Heart right ventricle (tissue), 16 donors: ENCODE measurements at regions not wholly inside any gene's neighbourhood (a gene's known extent, or its start where the extent isn't known, plus 50 kb on each side); places are given as distances from the start of the nearest gene placed in this dataset.

Source experiments
- ATAC-seq, 8 donors: fragments of 200-7000 bp; cut with Tn5 transposase; one replicate each; pipeline ENCODE4 v1.9.1; 2020; ENCODE audit warnings: mild to moderate bottlenecking in 8 of 8, moderate library complexity in 8 of 8, moderate number of reproducible peaks in 1 of 8
- DNase-seq, 2 donors: peaks; one replicate each; pipeline ENCODE4 v3.0.0-alpha.2; 2020
- H3K27ac ChIP-seq, 10 donors: fragments of 200-600 bp; sonication (generic) in 2 of 10; one replicate each; pipeline versions ENCODE4 v1.5.0 to v1.8.0; 2020 to 2022; ENCODE audit warnings: mild to moderate bottlenecking in 3 of 10
- H3K27me3 ChIP-seq, 7 donors: fragments of 200-600 bp; one replicate each; pipeline ENCODE4 v1.8.0; 2021 to 2022; ENCODE audit warnings: mild to moderate bottlenecking in 2 of 7
- H3K36me3 ChIP-seq, 9 donors: fragments of 200-600 bp; sonication (generic) in 1 of 9; one replicate each; pipeline versions ENCODE4 v1.5.0 to v1.8.0; 2020 to 2022; ENCODE audit warnings: mild to moderate bottlenecking in 2 of 9
- H3K4me1 ChIP-seq, 9 donors: fragments of 200-600 bp; sonication (generic) in 1 of 9; one replicate each; pipeline versions ENCODE4 v1.5.0 to v1.8.0; 2020 to 2022; ENCODE audit warnings: mild to moderate bottlenecking in 4 of 9
- H3K4me3 ChIP-seq, 10 donors: fragments of 200-600 bp; sonication (generic) in 2 of 10; one replicate each; pipeline versions ENCODE4 v1.5.0 to v1.8.0; 2020 to 2022; ENCODE audit warnings: mild to moderate bottlenecking in 7 of 10, moderate library complexity in 2 of 10
- H3K9me3 ChIP-seq, 11 donors: fragments of 200-600 bp in 10 of 11; sonication (generic) in 2 of 11; one replicate each; pipeline versions ENCODE4 v1.5.0 to v1.8.0; 2013 to 2022; ENCODE audit warnings: mild to moderate bottlenecking in 2 of 11, control low read depth in 1 of 11, moderate library complexity in 1 of 11
- CTCF ChIP-seq, 9 donors: fragments of 200-600 bp; sonication (generic) in 2 of 9; IDR thresholded peaks; one replicate each; pipeline versions ENCODE4 v1.5.0 to v1.8.0; 2021 to 2022; ENCODE audit warnings: antibody characterized with exemption in 9 of 9, mild to moderate bottlenecking in 5 of 9, moderate library complexity in 1 of 9
- WGBS, 2 donors: extraction: QIAGEN DNeasy Blood & Tissue Kit; methylation state at CpG; one replicate each; pipeline ENCODE4 v1.1.7; 2013; ENCODE audit warnings: inconsistent platforms in 1 of 2; 5-methylcytosine and 5-hydroxymethylcytosine counted together
- intact Hi-C, 10 donors: fragments of 100-400 bp; cut with DNase I; formaldehyde crosslinking; loops; one replicate each; pipeline versions ENCODE4 v1.11.1 to v1.14.2; 2022
- donor health status: Arrhythmogenic right ventricular cardiomyopathy.
- donor health status: ischemic (EF 13 %, LVEDD 7.1; RV severe dilation, severe dysfunction).
- donor health status: healthy with polysubstance abuse.
- donor health status: DM: no; HTN: yes; CAD: no.
- donor health status: DM: no; HTN: no; CAD: no.
- donor health status: ischemic (EF 25% LVEDD 6.9; RV normal size, moderate dysfunction).
- donor health status: ischemic (EF 25% LVEDD 5.7; RV mildly dilated, moderate dysfunction).
- donor health status: healthy.
- donor health status: DM: yes; HTN: yes; CAD: no.
- donor health status: Ischemic cardiomyopathy.
- donor health status: ischemic (EF 35%, LVEDD 5.7; RV mildly dilated, moderate dysfunction).
- donor health status: nonischemic (EF 11% LVEDD 7.7; RV severe dilation, severe dysfunction).
- donor health status: DM: yes; HTN: yes; CAD: no.
- donor health status: PGD.
- donor health status: ischemic (EF 29% LVEDD 5.4; RV normal size, mild dysfunction).
- donor health status: nonischemic (EF 23%, LVEDD 6.1; RV moderate dilation, normal function).

- WGBS, 2 donors: 96 to 97% methylated on average over 3 of the region's 3 CpGs
- ATAC-seq (no peak), DNase-seq (no peak)
- Histone ChIP-seq H3K27me3 (no peaks in the 10 kb centered on the region), H3K4me1 (no peaks in the 10 kb centered on the region), H3K36me3 (no peaks in the 10 kb centered on the region), H3K9me3 (peaks cover 0 to 4% (median 0%) of the 10 kb centered on the region in 11 donors), H3K4me3 (no peak overlapping the region), H3K27ac (no peak overlapping the region)
- TF ChIP-seq CTCF (IDR thresholded peaks at IDR 0.05): no peak
- intact Hi-C loops: no loop called here
Measured at GRCh38 chr6:132041706-132042105, 90.5 kb upstream of the CCN2 start.

GRCh38 chr6:132028029-132028428, 76.9 kb upstream of the CCN2 start:
- Histone ChIP-seq H3K9me3 (no peaks in the 10 kb centered on the region), H3K36me3 (no peaks in the 10 kb centered on the region), H3K27me3 (no peaks in the 10 kb centered on the region), H3K27ac (no peak overlapping the region), H3K4me1 (no peaks in the 10 kb centered on the region), H3K4me3 (no peak overlapping the region)
- 93 to 94% methylated on average over 1 of the region's 1 CpG for WGBS, 2 donors
- intact Hi-C loops: loop anchor here in 1 of 10 donors (5.0 kb wide), 1 partner anchor 174 kb away; no protein-coding TSS in a partner anchor
- TF ChIP-seq CTCF (IDR thresholded peaks at IDR 0.05): no peak
- ATAC-seq: no peak
- DNase-seq: no peak

GRCh38 chr6:132025468-132025867, 74.3 kb upstream of the CCN2 start:
- Histone ChIP-seq H3K27me3 (no peaks in the 10 kb centered on the region), H3K9me3 (no peaks in the 10 kb centered on the region), H3K36me3 (no peaks in the 10 kb centered on the region), H3K4me1 (peaks cover 0 to 4% (median 0%) of the 10 kb centered on the region in 9 donors), H3K4me3 (no peak overlapping the region), H3K27ac (no peak overlapping the region)
- TF ChIP-seq CTCF (IDR thresholded peaks at IDR 0.05): no peak
- 82 to 84% methylated on average over 5 of the region's 5 CpGs for WGBS, 2 donors
- DNase-seq (no peak), ATAC-seq (no peak)
- intact Hi-C loops: loop anchor here in 1 of 10 donors (5.0 kb wide), 1 partner anchor 177 kb away; no protein-coding TSS in a partner anchor

- ATAC-seq (no peak), DNase-seq (no peak)
- no peaks in the 10 kb centered on the region for H3K9me3 ChIP-seq
- WGBS, 2 donors: 94 to 97% methylated on average over 5 of the region's 5 CpGs
- H3K4me3 ChIP-seq: no peak overlapping the region
- TF ChIP-seq CTCF (IDR thresholded peaks at IDR 0.05): no peak
- intact Hi-C loops: no loop called here
- H3K27ac ChIP-seq: no peak overlapping the region
- H3K36me3 ChIP-seq: no peaks in the 10 kb centered on the region
- H3K27me3 ChIP-seq: no peaks in the 10 kb centered on the region
- peaks cover 0 to 11% (median 0%) of the 10 kb centered on the region in 9 donors for H3K4me1 ChIP-seq
Measured at GRCh38 chr6:132023490-132023889, 72.3 kb upstream of the CCN2 start.
